ENCODE measurements at regions not wholly inside any gene's neighbourhood (a gene's known extent, or its start where the extent isn't known, plus 50 kb on each side); places are given as distances from the start of the nearest gene placed in this dataset.

DNA sequence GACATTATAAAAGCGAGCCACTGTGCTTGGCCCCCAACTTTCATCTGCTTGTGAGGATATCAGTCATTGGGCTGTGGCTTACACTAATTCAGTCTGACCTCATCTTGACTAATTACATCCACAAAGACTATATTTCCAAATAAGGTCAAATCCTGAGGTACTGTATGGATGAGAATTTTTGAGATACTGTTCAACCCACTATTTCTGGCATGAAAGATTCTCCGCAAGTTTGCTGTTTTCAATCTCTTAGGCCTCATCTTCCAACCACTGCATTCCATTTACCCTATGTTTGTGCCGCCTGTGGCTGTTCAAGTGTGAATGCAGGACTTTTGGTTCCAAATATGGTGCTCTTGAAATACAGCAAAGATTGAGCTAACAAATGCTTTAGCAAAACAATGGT lies 400.9 kb upstream of the SGCD start (continued):
- TF ChIP-seq, protein P1, sequence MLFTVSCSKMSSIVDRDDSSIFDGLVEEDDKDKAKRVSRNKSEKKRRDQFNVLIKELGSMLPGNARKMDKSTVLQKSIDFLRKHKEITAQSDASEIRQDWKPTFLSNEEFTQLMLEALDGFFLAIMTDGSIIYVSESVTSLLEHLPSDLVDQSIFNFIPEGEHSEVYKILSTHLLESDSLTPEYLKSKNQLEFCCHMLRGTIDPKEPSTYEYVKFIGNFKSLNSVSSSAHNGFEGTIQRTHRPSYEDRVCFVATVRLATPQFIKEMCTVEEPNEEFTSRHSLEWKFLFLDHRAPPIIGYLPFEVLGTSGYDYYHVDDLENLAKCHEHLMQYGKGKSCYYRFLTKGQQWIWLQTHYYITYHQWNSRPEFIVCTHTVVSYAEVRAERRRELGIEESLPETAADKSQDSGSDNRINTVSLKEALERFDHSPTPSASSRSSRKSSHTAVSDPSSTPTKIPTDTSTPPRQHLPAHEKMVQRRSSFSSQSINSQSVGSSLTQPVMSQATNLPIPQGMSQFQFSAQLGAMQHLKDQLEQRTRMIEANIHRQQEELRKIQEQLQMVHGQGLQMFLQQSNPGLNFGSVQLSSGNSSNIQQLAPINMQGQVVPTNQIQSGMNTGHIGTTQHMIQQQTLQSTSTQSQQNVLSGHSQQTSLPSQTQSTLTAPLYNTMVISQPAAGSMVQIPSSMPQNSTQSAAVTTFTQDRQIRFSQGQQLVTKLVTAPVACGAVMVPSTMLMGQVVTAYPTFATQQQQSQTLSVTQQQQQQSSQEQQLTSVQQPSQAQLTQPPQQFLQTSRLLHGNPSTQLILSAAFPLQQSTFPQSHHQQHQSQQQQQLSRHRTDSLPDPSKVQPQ (CRISPR knock-in tag; IDR thresholded peaks at IDR 0.05; ENCODE audit: borderline replicate concordance), result no peak
- no peak for TF ChIP-seq ZBTB17 (CRISPR knock-in tag; IDR thresholded peaks at IDR 0.05)
- no peak for TF ChIP-seq CCAR2 (IDR thresholded peaks at IDR 0.05; ENCODE audit: low read depth, low read length)
- TF ChIP-seq HNRNPLL (IDR thresholded peaks at IDR 0.05; ENCODE audit: low read depth, low read length, poor library complexity, severe bottlenecking), result no peak
- TF ChIP-seq ZFPM2 (CRISPR knock-in tag; IDR thresholded peaks at IDR 0.05), result no peak
- TF ChIP-seq, protein P2, sequence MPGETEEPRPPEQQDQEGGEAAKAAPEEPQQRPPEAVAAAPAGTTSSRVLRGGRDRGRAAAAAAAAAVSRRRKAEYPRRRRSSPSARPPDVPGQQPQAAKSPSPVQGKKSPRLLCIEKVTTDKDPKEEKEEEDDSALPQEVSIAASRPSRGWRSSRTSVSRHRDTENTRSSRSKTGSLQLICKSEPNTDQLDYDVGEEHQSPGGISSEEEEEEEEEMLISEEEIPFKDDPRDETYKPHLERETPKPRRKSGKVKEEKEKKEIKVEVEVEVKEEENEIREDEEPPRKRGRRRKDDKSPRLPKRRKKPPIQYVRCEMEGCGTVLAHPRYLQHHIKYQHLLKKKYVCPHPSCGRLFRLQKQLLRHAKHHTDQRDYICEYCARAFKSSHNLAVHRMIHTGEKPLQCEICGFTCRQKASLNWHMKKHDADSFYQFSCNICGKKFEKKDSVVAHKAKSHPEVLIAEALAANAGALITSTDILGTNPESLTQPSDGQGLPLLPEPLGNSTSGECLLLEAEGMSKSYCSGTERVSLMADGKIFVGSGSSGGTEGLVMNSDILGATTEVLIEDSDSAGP (CRISPR knock-in tag; IDR thresholded peaks at IDR 0.05), result no peak
- no peak for TF ChIP-seq ZNF143 (CRISPR knock-in tag; IDR thresholded peaks at IDR 0.05)
- no peak for TF ChIP-seq THRAP3 (IDR thresholded peaks at IDR 0.05; ENCODE audit: borderline replicate concordance)
- TF ChIP-seq ZNF384 (IDR thresholded peaks at IDR 0.05; ENCODE audit: low read depth, low read length), result no peak
- TF ChIP-seq ZNF280B (CRISPR knock-in tag; IDR thresholded peaks at IDR 0.05), result no peak
